LNCaP clone FGC (cell line): ENCODE measurements at regions not wholly inside any gene's neighbourhood (a gene's known extent, or its start where the extent isn't known, plus 50 kb on each side); places are given as distances from the start of the nearest gene placed in this dataset.

ENCODE experiments used
- DNase-seq: peaks from one replicate; pipeline ENCODE4 v3.0.0-alpha.2; 2011; ENCODE audit warnings: low read depth
- H3K4me3 ChIP-seq: 2 replicates; pipeline ENCODE4 v1.5.1; 2011; ENCODE audit warnings: mild to moderate bottlenecking, low read depth, low read length, control low read depth
- TF ChIP-seq, protein P1 (sequence below): IDR thresholded peaks from 2 replicates; pipeline ENCODE4 v1.5.1; 2012; ENCODE audit warnings: mild to moderate bottlenecking; ENCODE audit not compliant: control insufficient read depth, insufficient read depth; ENCODE audit errors: extremely low read depth

DNA sequence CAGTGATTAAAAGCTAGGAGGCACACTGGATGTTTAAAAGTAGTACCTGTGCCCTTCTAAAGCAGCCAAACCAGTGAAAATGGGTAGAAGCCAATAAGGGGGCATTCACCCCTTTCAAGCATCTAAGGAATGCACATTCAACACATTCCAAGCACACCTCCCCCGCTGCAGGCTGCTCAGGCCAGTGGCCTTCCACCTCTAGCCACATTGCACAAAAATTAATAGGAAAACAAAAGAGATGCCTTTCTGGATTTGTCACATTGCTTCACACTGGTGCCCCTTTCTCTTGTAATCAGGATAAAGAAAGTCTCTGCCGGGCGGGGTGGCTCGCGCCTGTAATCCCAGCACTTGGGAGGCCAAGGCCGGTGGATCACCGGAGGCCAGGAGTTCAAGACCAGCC lies 834.0 kb downstream of the USP25 start:
- no peak for DNase-seq
- no peak overlapping the region for H3K4me3 ChIP-seq
- TF ChIP-seq, protein P1, sequence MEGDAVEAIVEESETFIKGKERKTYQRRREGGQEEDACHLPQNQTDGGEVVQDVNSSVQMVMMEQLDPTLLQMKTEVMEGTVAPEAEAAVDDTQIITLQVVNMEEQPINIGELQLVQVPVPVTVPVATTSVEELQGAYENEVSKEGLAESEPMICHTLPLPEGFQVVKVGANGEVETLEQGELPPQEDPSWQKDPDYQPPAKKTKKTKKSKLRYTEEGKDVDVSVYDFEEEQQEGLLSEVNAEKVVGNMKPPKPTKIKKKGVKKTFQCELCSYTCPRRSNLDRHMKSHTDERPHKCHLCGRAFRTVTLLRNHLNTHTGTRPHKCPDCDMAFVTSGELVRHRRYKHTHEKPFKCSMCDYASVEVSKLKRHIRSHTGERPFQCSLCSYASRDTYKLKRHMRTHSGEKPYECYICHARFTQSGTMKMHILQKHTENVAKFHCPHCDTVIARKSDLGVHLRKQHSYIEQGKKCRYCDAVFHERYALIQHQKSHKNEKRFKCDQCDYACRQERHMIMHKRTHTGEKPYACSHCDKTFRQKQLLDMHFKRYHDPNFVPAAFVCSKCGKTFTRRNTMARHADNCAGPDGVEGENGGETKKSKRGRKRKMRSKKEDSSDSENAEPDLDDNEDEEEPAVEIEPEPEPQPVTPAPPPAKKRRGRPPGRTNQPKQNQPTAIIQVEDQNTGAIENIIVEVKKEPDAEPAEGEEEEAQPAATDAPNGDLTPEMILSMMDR = no peak

DNA sequence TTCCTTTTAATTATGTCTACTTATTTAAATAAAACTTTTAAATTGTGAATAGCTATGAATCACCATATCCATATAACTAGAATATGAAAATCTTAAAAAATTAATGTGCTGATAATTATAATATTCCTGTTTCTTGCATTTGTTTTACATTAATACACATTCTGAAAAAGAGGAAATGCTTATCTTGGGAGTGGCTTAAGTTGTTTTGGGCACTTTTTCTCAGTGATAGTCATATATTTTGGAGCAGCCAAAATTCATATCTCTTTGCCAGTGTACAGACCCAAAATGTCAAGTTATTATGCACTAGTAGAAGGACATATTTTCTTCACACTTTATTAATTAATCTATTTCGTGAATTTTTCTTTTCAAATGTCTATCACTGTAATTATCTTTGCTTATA lies 838.5 kb downstream of the USP25 start:
- DNase-seq = no peak
- no peak overlapping the region for H3K4me3 ChIP-seq
- TF ChIP-seq, protein P1 = no peak

DNA sequence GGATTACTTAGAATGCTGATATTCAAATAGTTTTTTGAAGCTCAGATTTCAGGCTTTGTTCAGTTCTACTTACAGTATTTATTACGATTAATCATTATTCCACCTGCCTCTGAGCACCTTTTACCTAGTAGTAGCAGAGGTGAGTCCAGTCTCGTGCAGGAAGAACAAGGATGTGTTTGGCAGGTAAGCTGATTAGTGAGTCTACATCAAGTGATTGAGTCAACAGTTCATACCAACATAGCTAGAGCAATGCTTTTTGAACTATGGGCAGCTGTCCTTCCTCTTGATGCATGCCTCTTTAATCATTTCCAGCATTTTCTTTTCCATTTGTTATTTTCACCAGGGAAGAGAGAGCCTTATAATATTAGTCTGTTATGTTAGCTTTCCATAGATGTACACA lies 838.9 kb downstream of the USP25 start:
- TF ChIP-seq, protein P1 = no peak
- no peak for DNase-seq
- H3K4me3 ChIP-seq = no peak overlapping the region

DNA sequence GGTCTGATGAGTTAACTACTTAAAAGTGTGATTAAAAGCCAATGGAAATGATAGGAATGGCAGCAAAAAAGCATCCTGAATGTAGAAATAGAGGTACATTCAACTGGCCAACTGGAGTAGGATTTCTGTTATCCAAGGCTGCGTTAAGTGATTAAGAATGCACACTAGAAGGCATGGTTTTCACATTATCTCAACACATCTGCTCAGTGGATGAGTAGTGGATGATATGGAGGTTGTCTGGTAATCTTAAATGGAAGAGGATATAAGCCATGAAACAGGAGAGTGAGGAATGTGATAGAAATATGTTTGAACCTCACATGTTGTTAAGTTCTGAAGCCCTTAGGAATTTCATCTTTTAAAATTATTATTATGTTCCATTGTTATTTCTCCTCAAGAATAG lies 839.9 kb downstream of the USP25 start:
- no peak overlapping the region for H3K4me3 ChIP-seq
- TF ChIP-seq, protein P1 = no peak
- no peak for DNase-seq

DNA sequence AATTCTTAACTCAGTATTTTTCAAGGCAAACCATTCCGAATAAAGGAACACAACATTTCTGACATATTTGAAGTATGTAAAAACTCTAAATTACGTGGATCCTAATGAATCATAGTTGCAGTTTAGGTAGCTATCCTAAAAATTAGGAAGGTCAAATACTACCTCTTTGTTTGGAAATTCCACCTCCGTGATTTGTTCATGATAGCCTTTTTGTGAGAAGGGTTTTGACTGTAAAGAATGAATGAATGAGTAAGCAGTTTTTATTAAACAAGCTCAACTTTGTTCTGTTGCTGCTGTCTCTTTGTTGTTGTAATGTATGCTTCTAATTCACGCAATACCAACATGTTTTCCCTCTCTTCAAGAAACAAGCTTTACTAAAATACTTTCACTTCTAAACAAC lies 840.4 kb downstream of the USP25 start:
- DNase-seq = no peak
- no peak overlapping the region for H3K4me3 ChIP-seq
- TF ChIP-seq, protein P1 = no peak

DNA sequence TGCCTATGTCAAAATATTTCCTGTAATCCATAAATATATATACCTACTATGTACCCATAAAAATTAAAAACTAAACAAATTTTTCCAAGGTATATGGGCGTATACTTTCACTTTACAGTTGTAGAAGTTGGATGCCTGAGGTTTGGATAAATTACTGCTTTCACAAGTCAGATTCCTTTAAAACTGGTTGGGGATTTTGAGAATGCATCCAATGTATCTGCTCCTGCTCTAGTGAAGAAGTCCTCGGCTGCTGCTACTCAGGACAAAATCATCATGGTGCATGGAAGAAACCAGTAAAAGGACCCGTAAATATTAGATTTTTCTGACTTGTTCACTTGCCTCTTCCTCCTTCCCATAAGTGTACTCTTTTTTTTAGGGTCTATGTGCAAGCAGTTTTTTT lies 841.1 kb downstream of the USP25 start:
- DNase-seq = no peak
- no peak overlapping the region for H3K4me3 ChIP-seq
- TF ChIP-seq, protein P1 = no peak

DNA sequence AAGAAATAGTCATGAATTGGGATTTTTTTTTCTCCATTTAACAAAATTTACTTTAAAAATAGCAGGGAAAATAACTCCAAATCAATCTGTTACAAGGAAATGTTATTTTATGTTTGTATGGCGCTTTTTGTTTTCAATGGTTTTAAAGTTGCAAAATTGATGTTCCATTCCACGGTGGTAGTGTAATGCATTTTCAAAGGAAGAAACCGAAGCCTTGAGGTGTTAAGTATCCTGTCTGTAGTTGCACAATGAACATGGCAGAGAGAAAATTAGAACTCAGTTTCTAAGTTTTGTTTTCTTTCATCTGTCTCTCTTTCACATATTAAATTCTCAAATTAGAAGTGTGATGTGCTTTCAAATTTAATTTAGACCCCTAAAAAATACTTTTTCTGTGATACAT lies 841.8 kb downstream of the USP25 start:
- DNase-seq = no peak
- no peak overlapping the region for H3K4me3 ChIP-seq
- TF ChIP-seq, protein P1 = no peak
